ENCODE measurements at regions not wholly inside any gene's neighbourhood (a gene's known extent, or its start where the extent isn't known, plus 50 kb on each side); places are given as distances from the start of the nearest gene placed in this dataset.

GRCh38 chr14:96648506-96649326 is 146.5 kb downstream of the PAPOLA start:
- WGBS, 2 experiments (ENCODE audit: extremely low coverage in 1 of 2, insufficient coverage in 1 of 2, insufficient read length in 1 of 2, insufficient replicate concordance in 2 of 2, low coverage in 1 of 2, low lambda C conversion rate in 2 of 2, missing lambda C conversion rate in 1 of 2): 69% methylated on average over 5 of the region's 5 CpGs; no CpG with 5 or more reads in 1 of the 2 experiments
- H2BK20ac ChIP-seq (ENCODE audit: low read length): no peak overlapping the region
- no peak overlapping the region for H2BK5ac ChIP-seq (ENCODE audit: low read depth, low read length)
- H4K8ac ChIP-seq (ENCODE audit: extremely low read depth, insufficient read depth, low read length): no peak overlapping the region; the same call in 1 of the 2 replicates
- H3K9ac ChIP-seq (replicated peaks in 1 of 4; ENCODE audit: extremely low read depth in 1 of 4, low read depth in 3 of 4, low read length in 3 of 4): no peak overlapping the region
- no peak overlapping the region for H2AK5ac ChIP-seq (ENCODE audit: low read depth, low read length)
- H3K23ac ChIP-seq (ENCODE audit: insufficient read length): no peak overlapping the region
- no peaks in the 10 kb centered on the region for H3K36me3 ChIP-seq (ENCODE audit: control insufficient read depth in 2 of 4, insufficient read depth in 4 of 4, low read length in 3 of 4)
- ChIA-PET CTCF (ENCODE audit: partially characterized antibody) (interaction anchor here (0.6 to 1.5 kb wide), 3 partner anchors 16 to 506 kb away, joined by 3 to 6 read pairs (median 3); no protein-coding TSS in a partner anchor), POLR2A (ENCODE audit: partially characterized antibody) (no interaction called here)
- no peak overlapping the region for H3K4ac ChIP-seq (replicated peaks; ENCODE audit: insufficient read length, low read depth, low read length)
- no peaks in the 10 kb centered on the region for H3K79me2 ChIP-seq (ENCODE audit: control insufficient read depth in 1 of 2, insufficient read depth in 2 of 2, low read length in 2 of 2)
- H3K18ac ChIP-seq (ENCODE audit: extremely low read depth, low read length): no peak overlapping the region
- TF ChIP-seq PHF8 (conservative IDR thresholded peaks at IDR 0.05; ENCODE audit: low read depth, low read length) (no peak), SP1 (IDR thresholded peaks at IDR 0.05; ENCODE audit: low read depth, low read length) (no peak), ATF2 (IDR thresholded peaks at IDR 0.05; ENCODE audit: low read length) (no peak), GTF2F1 (IDR thresholded peaks at IDR 0.05; ENCODE audit: borderline replicate concordance, low read depth, low read length) (no peak), MAFK (IDR thresholded peaks at IDR 0.05; ENCODE audit: low read depth, low read length) (no peak), BACH1 (IDR thresholded peaks at IDR 0.05; ENCODE audit: low read length) (no peak), CTBP2 (IDR thresholded peaks at IDR 0.05; ENCODE audit: borderline replicate concordance, insufficient read depth, insufficient read length, low read length) (no peak), CHD1 (IDR thresholded peaks at IDR 0.05; ENCODE audit: low read depth, low read length) (no peak)
- no peak overlapping the region for H4K91ac ChIP-seq (replicated peaks; ENCODE audit: insufficient read length, low read length)
- H3K4me3 ChIP-seq (ENCODE audit: extremely low read depth in 1 of 4, insufficient read depth in 2 of 4, low read depth in 3 of 4, low read length in 4 of 4): no peak overlapping the region
- no peak overlapping the region for H2BK12ac ChIP-seq (ENCODE audit: low read depth, low read length)
- no peaks in the 10 kb centered on the region for H3K4me1 ChIP-seq (replicated peaks in 1 of 4; ENCODE audit: control insufficient read depth in 3 of 4, insufficient read depth in 4 of 4, low read length in 3 of 4)
- H3K9me3 ChIP-seq (ENCODE audit: insufficient read depth in 2 of 2, low read depth in 1 of 2, low read length in 1 of 2): no peaks in the 10 kb centered on the region
- no peaks in the 10 kb centered on the region for H4K20me1 ChIP-seq (replicated peaks in 1 of 2; ENCODE audit: control insufficient read depth in 1 of 2, insufficient read depth in 2 of 2, low read length in 2 of 2)
- H4K5ac ChIP-seq (ENCODE audit: insufficient read length, low read depth, low read length): no peak overlapping the region
- FAIRE-seq (no peak), DNase-seq (ENCODE audit: low read depth in 1 of 2, low spot score in 2 of 2) (peak in 1 of 2 experiments; percentile 34)
- H3K27me3 ChIP-seq (replicated peaks in 1 of 4; ENCODE audit: control insufficient read depth in 3 of 4, extremely low read depth in 1 of 4, insufficient read depth in 3 of 4, low read length in 3 of 4): no peaks in the 10 kb centered on the region
- no peak overlapping the region for H3K56ac ChIP-seq (replicated peaks; ENCODE audit: insufficient read length, low read depth, low read length)
- no peak overlapping the region for H3K14ac ChIP-seq (ENCODE audit: insufficient read length)
- no peak overlapping the region for H2BK120ac ChIP-seq (replicated peaks; ENCODE audit: low read depth, low read length)
- no peaks in the 10 kb centered on the region for H3K79me1 ChIP-seq (ENCODE audit: low read depth, low read length)
- H3K23me2 ChIP-seq (ENCODE audit: low read depth, low read length): no peaks in the 10 kb centered on the region
- H2AFZ ChIP-seq (ENCODE audit: low read length): no peak overlapping the region
- no peak overlapping the region for H3K4me2 ChIP-seq (ENCODE audit: insufficient read depth in 1 of 2, low read depth in 2 of 2, low read length in 2 of 2)
- no peak overlapping the region for H3K27ac ChIP-seq (ENCODE audit: low read depth, low read length)
- H2BK15ac ChIP-seq (ENCODE audit: low read length): no peak overlapping the region
